Esophagus squamous epithelium (tissue), 5 donors: ENCODE measurements at regions not wholly inside any gene's neighbourhood (a gene's known extent, or its start where the extent isn't known, plus 50 kb on each side); places are given as distances from the start of the nearest gene placed in this dataset.

Experiments
- DNase-seq: peaks from one replicate; lab custom pipeline; 2025; lab: John Stamatoyannopoulos, UW
- H3K27ac ChIP-seq, 4 donors: fragments of 200-600 bp; sonication (generic); one replicate each; pipeline ENCODE4 v1.5.1; 2016 to 2019; ENCODE audit warnings: mild to moderate bottlenecking in 1 of 4
- H3K27me3 ChIP-seq, 4 donors: fragments of 200-600 bp; sonication (generic); 1 replicate in 3 of 4; 2 replicates in 1 of 4; pipeline versions ENCODE4 v1.5.1 to v1.6.0; 2017 to 2021; ENCODE audit warnings: antibody characterized with exemption in 1 of 4
- H3K36me3 ChIP-seq, 3 donors: fragments of 200-600 bp; sonication (generic); one replicate each; pipeline ENCODE4 v1.5.1; 2016 to 2019
- H3K4me1 ChIP-seq, 3 donors: fragments of 200-600 bp; sonication (generic); one replicate each; pipeline ENCODE4 v1.5.1; 2017 to 2019
- H3K4me3 ChIP-seq, 4 donors: fragments of 200-600 bp; sonication (generic); 1 replicate in 3 of 4; 2 replicates in 1 of 4; pipeline ENCODE4 v1.5.1; 2016 to 2019; ENCODE audit warnings: mild to moderate bottlenecking in 2 of 4, moderate library complexity in 1 of 4
- H3K9me3 ChIP-seq, 3 donors: fragments of 200-600 bp; sonication (generic); one replicate each; pipeline ENCODE4 v1.5.1; 2016 to 2019
- POLR2A ChIP-seq, 4 donors: fragments of 450-650 bp; IDR thresholded peaks; one replicate each; pipeline ENCODE4 v1.6.1; 2017; ENCODE audit warnings: antibody characterized with exemption in 4 of 4, mild to moderate bottlenecking in 4 of 4, moderate library complexity in 3 of 4
- WGBS, 2 donors: methylation state at CpG; one replicate each; pipeline ENCODE4 v1.1.5; 2018; 5-methylcytosine and 5-hydroxymethylcytosine counted together
- intact Hi-C: fragments of 100-400 bp; cut with DNase I; formaldehyde crosslinking; loops from one replicate; pipeline ENCODE4 v1.15.0; 2022
- TF ChIP-seq, protein P1 (sequence below), 6 experiments: fragments of 450-650 bp in 4 of 6; fragments of 200-600 bp in 2 of 6; sonication (generic) in 2 of 6; IDR thresholded peaks; one replicate each; pipeline ENCODE4 v1.5.1; 2016 to 2019; ENCODE audit warnings: antibody characterized with exemption in 6 of 6, mild to moderate bottlenecking in 4 of 6, moderate library complexity in 4 of 6
- donor health status: DM: yes; HTN: yes; CAD: no.

DNA sequence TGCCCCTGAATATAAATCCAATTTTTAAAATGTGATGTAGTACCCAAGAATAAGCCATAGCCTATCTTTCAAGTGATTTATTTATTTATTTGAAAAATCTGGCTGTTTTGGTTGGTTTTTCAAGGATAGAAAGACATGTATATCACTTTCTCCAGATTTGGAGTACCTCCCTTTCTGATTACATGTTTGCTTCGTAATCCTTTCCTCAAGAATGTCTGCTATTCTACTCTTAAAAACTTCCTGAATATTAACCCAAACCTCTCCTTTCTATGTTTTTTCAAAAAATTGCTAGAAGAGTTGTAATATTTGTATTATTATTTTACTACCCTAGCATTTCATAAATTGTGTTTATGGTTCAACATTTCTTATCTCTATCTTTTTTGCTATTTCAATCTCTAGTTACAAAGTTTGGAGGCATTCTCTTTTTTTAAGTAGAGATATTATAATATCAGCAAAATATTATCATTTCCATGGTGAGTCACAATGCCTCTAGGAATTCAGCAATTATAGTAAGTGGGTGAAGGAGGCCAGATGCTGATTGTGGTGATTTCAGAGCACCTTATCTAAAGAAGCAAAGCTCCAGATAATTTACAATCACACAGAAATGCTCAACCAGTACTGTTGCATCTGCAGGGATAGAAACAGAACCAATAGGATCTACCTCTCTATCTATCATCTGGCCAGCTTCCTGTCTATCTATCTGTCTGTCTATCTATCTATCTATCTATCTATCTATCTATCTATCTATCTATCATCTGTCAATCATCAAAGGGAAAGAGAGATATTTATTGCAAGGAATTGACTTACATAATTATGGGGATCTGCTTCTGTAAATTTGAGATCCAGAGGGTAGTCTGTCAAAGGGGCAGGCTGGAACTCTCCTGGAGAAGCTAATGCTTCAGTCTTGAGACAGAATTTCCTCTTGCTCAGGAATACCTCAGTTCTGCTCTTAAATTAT is 412.5 kb upstream of the SEMA3C start:
- H3K27ac ChIP-seq: no peak overlapping the region
- intact Hi-C loops: no loop called here
- H3K4me1 ChIP-seq: no peaks in the 10 kb centered on the region
- DNase-seq: no peak
- no peak overlapping the region for H3K4me3 ChIP-seq
- 59 to 73% methylated on average over 1 of the region's 1 CpG for WGBS, 2 donors
- H3K9me3 ChIP-seq: no peaks in the 10 kb centered on the region
- H3K36me3 ChIP-seq: no peaks in the 10 kb centered on the region
- TF ChIP-seq POLR2A (IDR thresholded peaks at IDR 0.05): no peak
- TF ChIP-seq, protein P1, sequence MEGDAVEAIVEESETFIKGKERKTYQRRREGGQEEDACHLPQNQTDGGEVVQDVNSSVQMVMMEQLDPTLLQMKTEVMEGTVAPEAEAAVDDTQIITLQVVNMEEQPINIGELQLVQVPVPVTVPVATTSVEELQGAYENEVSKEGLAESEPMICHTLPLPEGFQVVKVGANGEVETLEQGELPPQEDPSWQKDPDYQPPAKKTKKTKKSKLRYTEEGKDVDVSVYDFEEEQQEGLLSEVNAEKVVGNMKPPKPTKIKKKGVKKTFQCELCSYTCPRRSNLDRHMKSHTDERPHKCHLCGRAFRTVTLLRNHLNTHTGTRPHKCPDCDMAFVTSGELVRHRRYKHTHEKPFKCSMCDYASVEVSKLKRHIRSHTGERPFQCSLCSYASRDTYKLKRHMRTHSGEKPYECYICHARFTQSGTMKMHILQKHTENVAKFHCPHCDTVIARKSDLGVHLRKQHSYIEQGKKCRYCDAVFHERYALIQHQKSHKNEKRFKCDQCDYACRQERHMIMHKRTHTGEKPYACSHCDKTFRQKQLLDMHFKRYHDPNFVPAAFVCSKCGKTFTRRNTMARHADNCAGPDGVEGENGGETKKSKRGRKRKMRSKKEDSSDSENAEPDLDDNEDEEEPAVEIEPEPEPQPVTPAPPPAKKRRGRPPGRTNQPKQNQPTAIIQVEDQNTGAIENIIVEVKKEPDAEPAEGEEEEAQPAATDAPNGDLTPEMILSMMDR (IDR thresholded peaks at IDR 0.05): no peak
- H3K27me3 ChIP-seq: no peaks in the 10 kb centered on the region

GRCh38 chr7:81330108-81330507 is 411.3 kb upstream of the SEMA3C start:
- H3K27ac ChIP-seq: no peak overlapping the region
- 65 to 69% methylated on average over 1 of the region's 1 CpG for WGBS, 2 donors
- no peak for DNase-seq
- intact Hi-C loops: no loop called here
- TF ChIP-seq, protein P1 (IDR thresholded peaks at IDR 0.05): no peak
- TF ChIP-seq POLR2A (IDR thresholded peaks at IDR 0.05): no peak
- H3K27me3 ChIP-seq: no peaks in the 10 kb centered on the region
- H3K9me3 ChIP-seq: no peaks in the 10 kb centered on the region
- no peaks in the 10 kb centered on the region for H3K4me1 ChIP-seq
- no peaks in the 10 kb centered on the region for H3K36me3 ChIP-seq
- H3K4me3 ChIP-seq: no peak overlapping the region

- intact Hi-C loops: no loop called here
- WGBS, 2 donors: 71 to 72% methylated on average over 4 of the region's 4 CpGs
- Histone ChIP-seq H3K27me3 (no peaks in the 10 kb centered on the region), H3K4me1 (no peaks in the 10 kb centered on the region), H3K36me3 (no peaks in the 10 kb centered on the region), H3K27ac (no peak overlapping the region), H3K4me3 (no peak overlapping the region), H3K9me3 (no peaks in the 10 kb centered on the region)
- DNase-seq: no peak
- TF ChIP-seq, protein P1 (IDR thresholded peaks at IDR 0.05): no peak
- no peak for TF ChIP-seq POLR2A (IDR thresholded peaks at IDR 0.05)
Measured at GRCh38 chr7:81327468-81328266, 408.8 kb upstream of the SEMA3C start.

DNA sequence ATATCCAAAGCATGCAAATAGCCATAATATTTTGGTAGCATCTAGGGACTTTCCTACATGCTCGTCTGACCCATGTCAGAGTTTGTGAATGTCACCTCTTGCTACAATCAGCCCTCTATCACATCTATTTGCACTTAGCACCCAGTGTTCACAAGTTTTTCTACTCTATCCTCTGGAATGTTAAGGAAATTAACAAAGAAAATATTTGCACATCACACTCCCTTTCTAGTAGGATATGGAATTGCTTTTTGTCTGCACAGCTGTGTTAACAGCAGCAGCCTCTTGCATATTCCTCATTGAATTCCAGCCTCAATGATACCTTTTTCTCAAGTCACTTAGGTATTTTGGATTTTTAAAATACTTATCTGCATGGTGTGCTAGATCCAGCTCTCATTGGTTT is 403.1 kb upstream of the SEMA3C start:
- intact Hi-C loops: no loop called here
- DNase-seq: no peak
- WGBS, 2 donors: 52 to 75% methylated on average over 1 of the region's 1 CpG

More for the DNA sequence above, 403.1 kb upstream of the SEMA3C start:
- Histone ChIP-seq H3K4me3 (no peak overlapping the region), H3K27me3 (no peaks in the 10 kb centered on the region), H3K36me3 (no peaks in the 10 kb centered on the region), H3K4me1 (no peaks in the 10 kb centered on the region), H3K9me3 (no peaks in the 10 kb centered on the region), H3K27ac (no peak overlapping the region)
- no peak for TF ChIP-seq POLR2A (IDR thresholded peaks at IDR 0.05)
- TF ChIP-seq, protein P1 (IDR thresholded peaks at IDR 0.05): no peak
